ENCODE measurements at regions not wholly inside any gene's neighbourhood (a gene's known extent, or its start where the extent isn't known, plus 50 kb on each side); places are given as distances from the start of the nearest gene placed in this dataset.

DNA sequence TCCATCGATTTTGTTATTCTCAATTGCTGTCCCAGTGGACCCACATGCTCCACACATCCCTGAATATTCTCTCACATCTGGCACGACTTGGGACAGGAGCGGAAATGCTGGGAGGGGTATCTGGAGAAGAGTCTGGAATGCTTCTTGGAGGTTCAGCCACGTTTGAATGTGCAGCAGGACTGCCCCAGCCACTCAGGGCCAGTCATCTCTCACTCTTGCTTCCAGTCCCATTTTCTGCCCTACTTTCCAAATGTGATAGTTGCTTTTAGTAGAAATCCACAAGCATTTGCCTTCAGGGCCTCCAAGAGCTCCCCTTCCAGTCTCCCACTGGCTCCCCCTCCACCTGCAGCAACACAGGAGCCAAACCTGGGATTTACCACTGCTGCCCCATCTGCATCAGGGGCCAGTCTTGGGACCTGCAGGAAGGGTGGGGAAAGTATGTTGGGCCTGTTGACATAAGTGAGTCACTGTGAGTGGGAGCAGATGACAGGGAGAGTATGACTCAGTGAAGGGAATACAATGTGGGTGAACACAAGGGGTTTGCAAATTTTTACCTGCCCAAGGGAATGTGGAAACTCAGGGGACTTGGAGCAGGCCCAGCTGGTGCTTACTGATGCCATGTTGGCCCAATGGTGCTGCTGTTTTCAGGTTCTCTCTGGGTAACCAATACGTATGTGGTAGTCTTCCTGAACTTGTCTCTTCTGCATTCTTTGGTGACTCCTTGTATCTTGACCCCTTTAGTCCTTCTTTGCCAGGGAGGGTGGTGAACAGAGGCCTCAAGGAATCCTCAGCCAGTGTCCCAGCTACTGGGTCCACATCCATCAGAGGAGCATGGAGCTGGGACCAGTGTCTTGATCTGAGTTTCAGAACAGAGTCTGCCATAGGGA, 78.8 kb upstream of the CRHR1 start:
- ChIA-PET CTCF (no interaction called here), POLR2A (no interaction called here)
- no peaks in the 10 kb centered on the region for H3K9me1 ChIP-seq (replicated peaks; ENCODE audit: control insufficient read depth, extremely low read depth, insufficient read depth, low read length)
- H3K27ac ChIP-seq (ENCODE audit: insufficient read depth, low read depth, low read length), result no peak overlapping the region
- no peaks in the 10 kb centered on the region for H3K9me3 ChIP-seq (replicated peaks; ENCODE audit: control insufficient read depth, insufficient read depth, low read length)
- dilution Hi-C loops (cut with MboI; ENCODE audit: extremely low pct_ligation_motif_present, low sequenced_read_pairs), result no loop called here
- H3K79me2 ChIP-seq (ENCODE audit: control insufficient read depth, insufficient read depth, low read length), result no peaks in the 10 kb centered on the region
- no peaks in the 10 kb centered on the region for H3K36me3 ChIP-seq (ENCODE audit: control insufficient read depth in 2 of 2, extremely low read depth in 1 of 2, insufficient read depth in 2 of 2, low read length in 2 of 2)
- no peaks in the 10 kb centered on the region for H3K4me1 ChIP-seq (ENCODE audit: control insufficient read depth, extremely low read depth, insufficient read depth, low read length)
- peaks cover 2% of the 10 kb centered on the region for H4K20me1 ChIP-seq (replicated peaks; ENCODE audit: control insufficient read depth, extremely low read depth, insufficient read depth, low read length)
- no peak overlapping the region for H3K4me3 ChIP-seq (replicated peaks in 1 of 3; ENCODE audit: insufficient read depth in 1 of 3, low read depth in 1 of 3, low read length in 3 of 3)
- DNase-seq (ENCODE audit: low read depth, low spot score) (no peak), FAIRE-seq (no peak)
- peak; percentile 16 for TF ChIP-seq JUN (IDR thresholded peaks at IDR 0.05; ENCODE audit: borderline replicate concordance, insufficient read depth, insufficient read length, low read depth)
- no peak for TF ChIP-seq POLR2A (IDR thresholded peaks at IDR 0.05; ENCODE audit: low read depth, low read length)
- no peak for TF ChIP-seq POLR2AphosphoS5 (IDR thresholded peaks at IDR 0.05; ENCODE audit: insufficient read depth, low read depth, low read length)
- TF ChIP-seq MAX (IDR thresholded peaks at IDR 0.05; ENCODE audit: insufficient read depth, insufficient read length), result no peak
- TF ChIP-seq FOS (IDR thresholded peaks at IDR 0.05; ENCODE audit: borderline replicate concordance, insufficient read depth, low read length), result peak; percentile 33
- no peak for TF ChIP-seq GATA2 (IDR thresholded peaks at IDR 0.05; ENCODE audit: insufficient read depth, insufficient read length, low read depth, low read length)
- no peak for TF ChIP-seq MYC (IDR thresholded peaks at IDR 0.05; ENCODE audit: low read depth, low read length)
- TF ChIP-seq, protein P1, sequence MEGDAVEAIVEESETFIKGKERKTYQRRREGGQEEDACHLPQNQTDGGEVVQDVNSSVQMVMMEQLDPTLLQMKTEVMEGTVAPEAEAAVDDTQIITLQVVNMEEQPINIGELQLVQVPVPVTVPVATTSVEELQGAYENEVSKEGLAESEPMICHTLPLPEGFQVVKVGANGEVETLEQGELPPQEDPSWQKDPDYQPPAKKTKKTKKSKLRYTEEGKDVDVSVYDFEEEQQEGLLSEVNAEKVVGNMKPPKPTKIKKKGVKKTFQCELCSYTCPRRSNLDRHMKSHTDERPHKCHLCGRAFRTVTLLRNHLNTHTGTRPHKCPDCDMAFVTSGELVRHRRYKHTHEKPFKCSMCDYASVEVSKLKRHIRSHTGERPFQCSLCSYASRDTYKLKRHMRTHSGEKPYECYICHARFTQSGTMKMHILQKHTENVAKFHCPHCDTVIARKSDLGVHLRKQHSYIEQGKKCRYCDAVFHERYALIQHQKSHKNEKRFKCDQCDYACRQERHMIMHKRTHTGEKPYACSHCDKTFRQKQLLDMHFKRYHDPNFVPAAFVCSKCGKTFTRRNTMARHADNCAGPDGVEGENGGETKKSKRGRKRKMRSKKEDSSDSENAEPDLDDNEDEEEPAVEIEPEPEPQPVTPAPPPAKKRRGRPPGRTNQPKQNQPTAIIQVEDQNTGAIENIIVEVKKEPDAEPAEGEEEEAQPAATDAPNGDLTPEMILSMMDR (IDR thresholded peaks at IDR 0.05; ENCODE audit: extremely low read depth in 1 of 2, insufficient read depth in 1 of 2, low read depth in 1 of 2, low read length in 2 of 2), result no peak
- no peak overlapping the region for H2AFZ ChIP-seq (ENCODE audit: low read depth, low read length)
- no TSS peak for BruUV-seq (replicated peaks)
- H3K27me3 ChIP-seq (ENCODE audit: control insufficient read depth in 2 of 2, insufficient read depth in 2 of 2, low read length in 2 of 2), result peaks cover 0 to 4% of the 10 kb centered on the region in 2 experiments
- intact Hi-C loops (cut with micrococcal nuclease), result no loop called here
- no peak overlapping the region for H3K9ac ChIP-seq (replicated peaks; ENCODE audit: extremely low read depth, insufficient read depth, low read length)
- no peak overlapping the region for H3K4me2 ChIP-seq (ENCODE audit: insufficient read depth, low read length)
